ENCODE measurements at regions not wholly inside any gene's neighbourhood (a gene's known extent, or its start where the extent isn't known, plus 50 kb on each side); places are given as distances from the start of the nearest gene placed in this dataset.

GRCh38 chr10:123417414-123417813 lies 248.7 kb upstream of the GPR26 start:
- TF ChIP-seq CTCF (IDR thresholded peaks at IDR 0.05) = no peak
- TF ChIP-seq POLR2A (IDR thresholded peaks at IDR 0.05) = no peak

Data from esophagus squamous epithelium (tissue), 4 donors.